ENCODE measurements at regions not wholly inside any gene's neighbourhood (a gene's known extent, or its start where the extent isn't known, plus 50 kb on each side); places are given as distances from the start of the nearest gene placed in this dataset.

DNA sequence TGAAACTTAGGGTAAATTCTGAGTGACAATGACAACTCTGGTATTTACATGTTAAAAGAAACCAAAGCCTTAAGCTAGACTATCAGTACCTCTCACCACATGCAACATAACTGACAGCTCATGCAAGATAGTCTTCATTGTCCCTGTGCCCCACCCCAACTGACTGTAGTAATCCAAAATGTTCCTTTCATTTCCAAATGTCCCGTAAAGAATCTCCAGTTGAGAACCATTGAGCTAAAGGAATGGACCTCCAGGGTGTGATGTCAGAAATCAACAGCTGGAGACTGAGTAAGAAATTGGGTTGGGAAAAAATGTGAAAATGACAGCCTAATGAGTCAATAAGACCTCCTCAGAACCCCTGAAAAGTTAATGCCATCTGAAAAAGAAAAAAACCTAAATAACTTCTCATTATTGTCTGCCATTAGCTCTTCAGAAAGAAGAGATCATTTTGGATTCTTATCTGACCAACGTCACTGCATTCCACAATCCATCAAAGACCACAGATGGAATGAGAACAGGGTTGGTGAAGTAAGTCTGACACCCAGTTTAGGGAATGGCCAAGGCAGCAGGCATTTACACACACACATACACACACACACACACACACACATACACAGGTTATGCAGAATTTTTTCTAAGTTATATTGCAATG lies 51.7 kb upstream of the ACVR2A start:
- no peak for DNase-seq (ENCODE audit: low read depth in 2 of 2)

DNA sequence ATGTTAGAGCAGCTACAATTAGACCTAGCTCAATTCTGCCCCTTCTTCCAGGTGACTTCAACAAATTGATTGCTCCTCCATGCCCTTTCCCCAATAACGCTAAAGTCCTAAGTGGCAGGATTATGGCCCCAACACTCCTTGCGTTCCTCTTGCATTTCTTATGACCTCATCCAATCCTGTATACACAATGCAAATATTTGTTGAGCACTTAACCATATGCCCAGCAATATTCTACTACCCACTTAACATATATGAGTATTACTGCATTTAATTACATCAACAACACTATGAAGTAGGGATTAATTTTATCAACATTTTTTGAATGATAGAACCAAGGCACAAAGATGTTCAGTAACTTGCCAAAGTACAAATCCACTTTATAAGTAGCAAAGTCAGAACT lies 54.2 kb upstream of the ACVR2A start:
- DNase-seq (ENCODE audit: low read depth in 2 of 2), result no peak

DNA sequence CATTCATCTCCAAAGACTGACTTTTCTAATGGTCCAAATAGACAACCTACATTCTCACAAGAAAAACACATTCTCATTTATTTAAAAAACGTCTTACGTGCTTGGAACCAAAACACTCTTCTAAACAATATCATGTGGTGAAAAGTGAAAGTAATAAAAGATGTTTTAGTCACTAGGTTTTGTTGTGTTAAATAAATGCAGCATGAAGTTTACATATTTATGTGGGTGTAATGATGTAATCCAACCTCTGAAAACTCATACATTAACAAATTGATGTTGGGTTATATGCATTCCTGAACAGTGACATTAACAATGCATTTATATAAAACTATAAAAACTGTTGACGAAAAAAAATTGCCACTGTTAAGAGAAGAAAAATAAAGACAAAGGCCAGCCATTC lies 55.1 kb upstream of the ACVR2A start:
- no peak for DNase-seq (ENCODE audit: low read depth in 2 of 2)

DNA sequence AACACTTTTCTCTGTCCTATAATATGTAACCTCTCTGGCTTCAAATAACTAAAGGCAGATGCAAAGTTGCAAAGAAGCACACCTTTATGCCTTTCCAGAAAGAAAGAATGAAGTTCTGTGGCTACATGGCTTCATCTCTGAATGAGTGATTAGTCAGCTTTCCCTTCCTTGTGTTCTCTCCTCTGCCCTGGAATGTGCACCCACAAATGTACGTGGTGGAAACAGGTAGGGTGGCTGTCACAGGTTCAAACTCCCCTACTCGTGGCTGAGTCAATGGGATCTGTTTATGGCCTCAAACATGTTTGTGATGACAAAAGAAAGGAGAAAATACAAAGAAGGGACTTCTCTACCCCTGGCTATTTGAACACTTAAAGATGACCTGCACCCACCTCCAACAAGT lies 55.5 kb upstream of the ACVR2A start:
- DNase-seq (ENCODE audit: low read depth in 2 of 2), result no peak

DNA sequence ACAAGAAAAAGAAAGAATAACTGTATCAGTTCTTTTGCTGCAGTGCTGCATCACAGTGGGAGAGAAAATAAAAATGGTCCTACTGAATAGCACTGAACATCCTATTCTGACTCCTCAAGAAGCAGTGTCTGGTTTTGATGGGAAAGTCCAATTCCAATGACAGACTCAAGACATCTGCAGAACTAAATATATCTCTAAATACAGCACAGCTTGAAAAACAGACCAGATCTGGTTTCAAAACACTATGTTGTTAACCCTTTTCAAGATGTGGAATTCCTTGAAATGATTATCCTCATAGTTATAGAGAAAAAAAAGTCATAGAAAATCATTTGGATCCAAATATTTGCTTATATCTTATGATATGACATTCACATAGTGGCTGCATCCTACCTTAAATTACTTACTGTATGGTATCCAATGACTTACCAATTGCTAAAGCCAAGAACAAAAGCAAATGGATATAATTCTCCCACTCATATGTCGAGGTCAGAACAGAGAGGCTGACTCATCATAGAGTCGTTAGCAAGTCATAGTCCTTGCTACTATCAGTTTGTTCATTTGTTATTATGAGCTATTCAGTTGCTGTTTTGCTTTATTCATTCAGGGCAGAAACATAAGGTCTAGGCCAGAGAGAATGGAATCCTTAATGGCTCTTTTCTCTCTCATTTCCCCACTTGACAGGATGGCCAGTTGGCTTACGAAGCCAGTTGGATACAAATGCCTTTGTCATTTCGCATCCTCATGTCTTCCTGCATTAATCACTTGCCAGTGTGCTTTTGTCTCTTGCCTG lies 62.5 kb upstream of the ACVR2A start:
- DNase-seq (ENCODE audit: low read depth in 2 of 2), result no peak

DNA sequence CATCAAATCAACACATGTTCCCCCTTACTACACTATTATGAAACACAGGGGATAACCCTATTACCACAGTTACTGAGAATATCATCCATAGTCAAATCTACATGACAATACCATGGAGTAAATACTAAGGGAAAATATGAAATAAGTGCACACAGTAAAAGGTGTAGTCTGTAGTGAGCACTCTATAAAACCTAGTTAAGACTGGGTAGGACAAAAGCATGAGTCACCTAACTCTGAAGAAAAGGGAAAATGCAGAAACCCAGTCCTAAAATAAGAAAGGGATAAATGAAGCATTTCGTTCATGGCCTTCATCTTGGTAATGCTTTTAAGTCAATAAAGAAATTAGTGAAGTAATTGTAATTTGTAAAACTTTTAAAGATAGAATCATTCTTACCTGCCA lies 65.4 kb upstream of the ACVR2A start:
- no peak for DNase-seq (ENCODE audit: low read depth in 2 of 2)

- DNase-seq (ENCODE audit: low read depth in 2 of 2), result no peak
Measured at GRCh38 chr2:147777394-147777793, 67.4 kb upstream of the ACVR2A start.

- no peak for DNase-seq (ENCODE audit: low read depth in 2 of 2)
Measured at GRCh38 chr2:147774805-147775204, 70.0 kb upstream of the ACVR2A start.

DNA sequence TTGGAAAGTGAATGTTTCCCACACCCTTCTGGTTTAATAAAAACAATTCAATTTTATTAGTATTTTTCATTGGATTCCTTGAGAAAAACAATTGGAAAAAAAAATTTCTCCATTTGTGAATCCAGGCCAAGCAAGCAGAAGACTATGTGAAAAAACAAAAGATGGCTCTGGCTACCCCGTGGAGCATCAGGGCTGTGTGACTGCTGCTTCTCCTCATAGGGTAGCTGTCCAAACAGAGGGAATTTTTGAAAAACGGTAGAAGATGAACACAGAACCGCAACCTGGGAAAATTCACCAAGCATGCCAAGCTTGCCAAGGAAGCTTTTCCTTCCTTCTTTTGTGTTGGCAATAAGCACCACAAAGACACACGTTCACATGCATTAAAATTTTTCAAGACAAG lies 71.3 kb upstream of the ACVR2A start:
- no peak for DNase-seq (ENCODE audit: low read depth in 2 of 2)

DNA sequence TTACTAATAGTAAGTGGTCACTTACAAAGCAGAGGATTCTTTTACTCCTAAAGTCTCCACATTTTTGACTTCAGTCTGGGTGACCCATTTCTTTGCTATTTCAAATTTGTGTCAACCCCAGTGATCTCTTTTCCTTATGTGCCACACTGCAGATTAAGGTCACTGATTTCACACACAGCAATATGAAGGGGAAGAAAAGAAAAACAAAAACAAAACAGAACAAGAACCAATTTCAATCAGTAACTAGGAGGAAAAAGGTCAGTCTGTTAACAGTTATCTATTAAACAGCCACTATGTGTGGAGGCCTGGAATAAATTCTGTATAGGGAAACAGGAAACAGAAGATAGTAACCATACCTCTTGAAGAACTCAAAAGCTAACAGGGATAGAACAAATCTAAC lies 72.0 kb upstream of the ACVR2A start:
- no peak for DNase-seq (ENCODE audit: low read depth in 2 of 2)

DNA sequence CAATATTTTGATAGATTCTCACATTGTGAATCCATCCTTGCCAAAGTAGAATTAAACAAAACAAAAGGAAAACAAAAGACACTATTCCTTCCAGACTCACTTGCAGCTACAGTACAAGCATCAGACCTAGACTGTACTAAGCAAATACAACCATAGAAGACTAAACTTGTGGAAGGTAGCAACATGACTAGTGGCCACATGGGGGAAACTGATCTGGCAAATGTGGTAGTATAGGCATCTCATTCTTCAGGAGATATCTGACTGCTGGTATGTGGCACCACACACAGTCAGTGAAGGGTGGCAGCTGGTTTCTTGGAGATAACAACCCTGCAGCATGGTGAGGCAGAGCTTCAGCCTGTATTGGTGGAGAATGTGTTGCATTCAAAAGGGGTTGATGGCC lies 81.0 kb upstream of the ACVR2A start:
- DNase-seq (ENCODE audit: low read depth in 2 of 2), result no peak

- DNase-seq (ENCODE audit: low read depth in 2 of 2), result no peak
Measured at GRCh38 chr2:147760984-147761383, 83.8 kb upstream of the ACVR2A start.

- DNase-seq (ENCODE audit: low read depth in 2 of 2), result no peak
Measured at GRCh38 chr2:147759536-147759935, 85.3 kb upstream of the ACVR2A start.

- no peak for DNase-seq (ENCODE audit: low read depth in 2 of 2)
Measured at GRCh38 chr2:147758821-147759220, 86.0 kb upstream of the ACVR2A start.

- no peak for DNase-seq (ENCODE audit: low read depth in 2 of 2)
Measured at GRCh38 chr2:147756069-147756468, 88.8 kb upstream of the ACVR2A start.

DNA sequence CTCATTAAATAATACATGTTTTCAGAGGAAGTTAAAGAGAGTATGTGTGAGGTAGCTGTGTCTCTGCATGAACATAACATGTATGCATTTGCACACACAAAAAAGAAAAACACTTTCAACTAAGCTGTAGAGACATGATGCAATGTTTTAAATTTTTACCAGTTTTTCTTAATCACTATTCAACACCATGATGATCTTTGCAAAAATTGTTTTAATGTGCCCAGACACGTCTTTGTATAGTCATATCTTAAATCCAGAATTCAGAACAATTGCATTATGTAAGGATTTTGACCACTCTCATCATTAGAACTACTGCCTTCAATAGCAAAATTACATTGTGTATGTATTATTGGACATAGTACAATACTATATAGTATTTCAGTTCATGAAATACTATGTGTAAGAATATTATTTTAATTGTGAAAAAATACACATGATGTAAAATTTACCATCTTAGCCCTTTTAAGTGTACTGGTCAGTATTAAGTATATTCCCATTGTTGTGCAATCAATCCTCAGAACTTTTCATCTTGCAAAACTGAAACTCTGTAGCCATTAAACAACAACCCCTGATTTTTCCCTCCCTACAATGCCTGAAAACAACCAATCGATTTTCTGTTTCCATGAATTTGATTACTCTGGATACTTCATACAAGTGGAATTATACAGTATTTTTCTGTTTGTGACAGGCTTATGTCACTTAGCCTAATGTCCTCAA lies 104.5 kb upstream of the ACVR2A start:
- DNase-seq (ENCODE audit: low read depth in 2 of 2), result no peak

DNA sequence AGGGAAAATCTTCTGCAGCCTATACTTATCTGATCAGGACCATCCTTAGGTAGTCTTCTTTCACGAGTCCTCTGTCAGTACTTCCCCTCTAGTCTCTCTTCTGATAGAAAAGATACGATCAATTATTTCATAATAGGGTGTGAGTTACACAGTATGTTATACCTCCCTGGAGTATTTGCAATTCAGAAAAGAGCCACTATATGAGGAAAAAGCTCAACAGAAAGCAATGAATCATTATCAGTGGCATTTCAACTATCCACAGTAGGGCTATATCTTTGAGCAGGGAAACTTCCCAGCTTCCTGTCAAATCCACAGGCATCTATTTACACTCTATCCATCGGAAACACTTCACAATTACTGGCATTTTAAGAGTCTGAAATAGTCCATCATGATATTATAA lies 105.3 kb upstream of the ACVR2A start:
- DNase-seq (ENCODE audit: low read depth in 2 of 2), result no peak

DNA sequence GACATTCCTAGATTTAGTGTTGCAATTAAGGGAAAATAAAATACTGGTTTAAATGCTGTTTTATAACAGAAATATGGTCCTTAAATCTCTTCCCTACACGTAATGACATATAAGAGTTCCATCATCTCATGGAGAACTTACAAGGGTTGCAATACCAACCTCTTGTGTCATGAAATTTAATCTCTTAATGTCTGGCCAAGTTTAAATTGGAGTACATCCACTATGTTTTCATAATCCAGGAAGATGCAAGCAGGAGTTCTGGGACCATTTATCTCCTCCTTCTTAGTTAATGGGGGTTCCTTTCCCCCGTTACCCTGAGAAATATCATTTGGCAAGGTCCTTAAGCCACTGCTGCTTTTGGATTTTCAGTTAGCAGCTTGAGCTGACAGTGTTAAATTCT lies 126.0 kb upstream of the ACVR2A start:
- no peak for DNase-seq (ENCODE audit: low read depth in 2 of 2)

DNA sequence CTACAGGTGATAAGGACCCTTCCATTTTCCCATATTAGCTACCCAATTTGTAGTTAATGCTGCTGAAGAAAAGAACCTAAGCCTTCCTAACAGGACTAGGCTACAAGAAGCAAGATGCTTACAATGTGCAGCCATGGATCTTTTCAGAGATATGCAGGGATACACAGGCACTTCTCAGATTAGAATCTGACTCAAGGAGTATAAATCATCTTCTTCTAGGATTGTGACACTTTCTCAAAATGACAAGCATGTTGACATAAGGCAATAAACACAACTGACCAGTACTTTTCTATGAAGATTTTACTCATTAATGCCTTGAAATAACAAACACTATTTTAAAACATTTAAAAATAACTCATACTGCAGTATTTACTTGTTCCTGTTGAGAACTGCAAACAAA lies 127.9 kb upstream of the ACVR2A start:
- DNase-seq (ENCODE audit: low read depth in 2 of 2), result no peak

- DNase-seq (ENCODE audit: low read depth in 2 of 2), result no peak
Measured at GRCh38 chr2:147715807-147716206, 129.0 kb upstream of the ACVR2A start.

DNA sequence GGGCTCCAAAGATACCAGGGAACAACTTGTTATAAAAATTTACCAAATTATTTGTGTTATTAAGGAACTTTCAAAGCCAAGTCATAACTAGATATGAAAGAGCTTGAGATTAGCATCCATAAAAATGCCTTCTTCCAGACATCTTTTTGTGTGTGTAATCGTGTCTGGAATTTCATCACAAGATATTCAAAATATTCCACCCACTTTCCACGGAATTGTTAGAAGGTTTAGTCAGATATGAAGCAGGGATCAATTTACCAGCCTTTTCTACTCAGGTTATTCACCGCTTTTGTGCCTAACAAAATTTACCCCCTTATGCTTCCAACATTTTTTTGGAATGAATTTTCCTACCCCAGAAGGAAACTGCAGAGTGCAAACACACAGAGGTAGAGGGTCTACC lies 130.2 kb upstream of the ACVR2A start:
- no peak for DNase-seq (ENCODE audit: low read depth in 2 of 2)

DNA sequence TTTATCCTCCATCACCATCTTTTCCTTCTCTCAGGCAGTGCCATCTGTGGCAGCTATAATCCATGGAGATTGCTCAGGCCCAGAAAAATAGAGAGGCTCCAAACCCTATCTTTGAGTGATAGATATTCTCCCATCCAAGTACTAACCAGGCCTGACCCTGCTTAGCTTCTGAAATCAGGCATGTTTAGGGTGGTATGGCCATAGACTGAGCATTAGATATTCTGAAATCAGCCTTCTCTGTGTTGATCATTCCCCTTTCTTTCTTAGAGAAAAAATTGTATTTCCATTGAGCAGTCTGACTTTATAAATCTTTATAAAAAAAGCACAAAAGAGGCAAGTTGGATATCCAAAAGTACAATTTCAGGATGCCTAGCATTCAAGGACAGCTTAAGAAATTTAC lies 131.5 kb upstream of the ACVR2A start:
- DNase-seq (ENCODE audit: low read depth in 2 of 2), result no peak

DNA sequence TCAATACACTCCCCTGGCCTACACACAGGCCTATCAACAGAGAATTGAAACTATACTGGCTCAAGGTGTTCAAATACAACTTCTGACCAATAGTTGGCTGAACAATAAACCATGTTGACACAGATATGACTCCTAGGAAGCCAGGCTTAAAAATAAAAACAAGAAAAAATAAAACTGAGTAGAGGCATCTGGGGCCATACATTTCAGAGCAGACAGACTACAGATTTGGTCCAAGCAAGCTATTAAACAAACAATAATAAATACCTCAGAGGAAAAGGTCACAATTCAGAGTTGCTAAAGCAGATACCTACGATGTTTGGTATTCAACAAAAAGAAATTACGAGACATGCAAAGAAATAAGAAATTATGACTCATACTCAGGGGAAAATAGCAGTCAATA lies 132.8 kb upstream of the ACVR2A start:
- DNase-seq (ENCODE audit: low read depth in 2 of 2), result no peak
